GM12878 (cell line): ENCODE measurements at regions not wholly inside any gene's neighbourhood (a gene's known extent, or its start where the extent isn't known, plus 50 kb on each side); places are given as distances from the start of the nearest gene placed in this dataset.

Experiments used
- EZH2 ChIP-seq: IDR thresholded peaks from 2 replicates; pipeline ENCODE4 v1.6.1; 2012; ENCODE audit warnings: low read depth, mild to moderate bottlenecking, control low read depth, inconsistent platforms, low read length, borderline replicate concordance; ENCODE audit not compliant: control insufficient read depth
- JUNB ChIP-seq: IDR thresholded peaks from 2 replicates; pipeline ENCODE4 v1.6.1; 2016; ENCODE audit warnings: antibody characterized with exemption, mild to moderate bottlenecking
- POLR2A ChIP-seq: IDR thresholded peaks from 2 replicates; pipeline ENCODE4 v1.6.1; 2011; ENCODE audit warnings: low read depth, mild to moderate bottlenecking, low read length
- POLR2AphosphoS5 ChIP-seq: IDR thresholded peaks from 2 replicates; pipeline ENCODE4 v1.6.1; 2011; ENCODE audit warnings: mild to moderate bottlenecking, low read length, inconsistent platforms
- RCOR1 ChIP-seq: conservative IDR thresholded peaks from 2 replicates; pipeline ENCODE4 v1.6.1; 2012; ENCODE audit warnings: low read depth, low read length, improper control_type of control experiment
- RFX5 ChIP-seq: IDR thresholded peaks from 2 replicates; pipeline ENCODE4 v1.6.1; 2011; ENCODE audit warnings: low read depth, low read length, improper control_type of control experiment
- TAF1 ChIP-seq: IDR thresholded peaks from 2 replicates; pipeline ENCODE4 v1.6.1; 2011; ENCODE audit warnings: mild to moderate bottlenecking, low read depth, low read length, borderline replicate concordance
- TF ChIP-seq, protein P1 (sequence below), 3 experiments: IDR thresholded peaks in 2 of 3; conservative IDR thresholded peaks in 1 of 3; 2 replicates each; pipeline ENCODE4 v1.5.1; 2011; ENCODE audit warnings: low read depth in 3 of 3, low read length in 3 of 3, mild to moderate bottlenecking in 3 of 3, control low read depth in 2 of 3, moderate library complexity in 2 of 3, inconsistent platforms in 1 of 3, mixed read lengths in 1 of 3; ENCODE audit not compliant: control insufficient read depth in 2 of 3, insufficient read depth in 1 of 3; ENCODE audit errors: extremely low read depth in 1 of 3

- TF ChIP-seq, protein P1, sequence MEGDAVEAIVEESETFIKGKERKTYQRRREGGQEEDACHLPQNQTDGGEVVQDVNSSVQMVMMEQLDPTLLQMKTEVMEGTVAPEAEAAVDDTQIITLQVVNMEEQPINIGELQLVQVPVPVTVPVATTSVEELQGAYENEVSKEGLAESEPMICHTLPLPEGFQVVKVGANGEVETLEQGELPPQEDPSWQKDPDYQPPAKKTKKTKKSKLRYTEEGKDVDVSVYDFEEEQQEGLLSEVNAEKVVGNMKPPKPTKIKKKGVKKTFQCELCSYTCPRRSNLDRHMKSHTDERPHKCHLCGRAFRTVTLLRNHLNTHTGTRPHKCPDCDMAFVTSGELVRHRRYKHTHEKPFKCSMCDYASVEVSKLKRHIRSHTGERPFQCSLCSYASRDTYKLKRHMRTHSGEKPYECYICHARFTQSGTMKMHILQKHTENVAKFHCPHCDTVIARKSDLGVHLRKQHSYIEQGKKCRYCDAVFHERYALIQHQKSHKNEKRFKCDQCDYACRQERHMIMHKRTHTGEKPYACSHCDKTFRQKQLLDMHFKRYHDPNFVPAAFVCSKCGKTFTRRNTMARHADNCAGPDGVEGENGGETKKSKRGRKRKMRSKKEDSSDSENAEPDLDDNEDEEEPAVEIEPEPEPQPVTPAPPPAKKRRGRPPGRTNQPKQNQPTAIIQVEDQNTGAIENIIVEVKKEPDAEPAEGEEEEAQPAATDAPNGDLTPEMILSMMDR (IDR thresholded peaks at IDR 0.05 in 2 of 3, conservative IDR thresholded peaks at IDR 0.05 in 1 of 3; ENCODE audit: control insufficient read depth in 2 of 3, extremely low read depth in 1 of 3, insufficient read depth in 1 of 3, low read depth in 3 of 3, low read length in 3 of 3): no peak
- no peak for TF ChIP-seq POLR2A
- TF ChIP-seq JUNB: no peak
- no peak for TF ChIP-seq RFX5
- TF ChIP-seq EZH2: no peak
- no peak for TF ChIP-seq RCOR1
- TF ChIP-seq POLR2AphosphoS5: no peak
- no peak for TF ChIP-seq TAF1
Measured at GRCh38 chr10:89151857-89152256, 55.3 kb downstream of the CH25H start.
